ELF-1 (cell line): ENCODE measurements at regions not wholly inside any gene's neighbourhood (a gene's known extent, or its start where the extent isn't known, plus 50 kb on each side); places are given as distances from the start of the nearest gene placed in this dataset.
"Not testable (repeated sequence)": the region's sequence is repeated elsewhere in the genome, so short reads cannot be mapped to it uniquely, and the experiment has no call there.

ENCODE experiments used
- DNase-seq: peaks from one replicate; pipeline ENCODE4 v3.0.0-alpha.2; 2016; ENCODE audit warnings: low read depth, low spot score

DNA sequence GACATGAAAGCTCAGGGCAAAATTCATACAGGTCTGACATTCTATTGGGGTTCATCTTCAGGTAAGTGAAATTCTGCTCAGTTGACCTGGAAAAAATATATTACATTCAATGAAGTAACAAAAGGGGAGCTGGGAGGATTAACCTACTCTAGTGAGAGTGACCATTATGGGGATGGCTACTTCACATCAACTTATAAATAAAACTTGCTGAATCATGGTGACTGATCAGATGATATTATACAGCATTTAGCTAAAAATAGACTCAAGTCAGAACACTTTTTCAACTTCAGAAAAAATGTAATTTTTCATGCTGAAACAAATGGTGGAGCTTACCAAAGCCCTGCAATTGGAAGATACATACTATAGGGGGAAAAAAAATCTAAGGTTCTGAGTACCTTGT lies 800.2 kb downstream of the FSCB start:
- no peak for DNase-seq

DNA sequence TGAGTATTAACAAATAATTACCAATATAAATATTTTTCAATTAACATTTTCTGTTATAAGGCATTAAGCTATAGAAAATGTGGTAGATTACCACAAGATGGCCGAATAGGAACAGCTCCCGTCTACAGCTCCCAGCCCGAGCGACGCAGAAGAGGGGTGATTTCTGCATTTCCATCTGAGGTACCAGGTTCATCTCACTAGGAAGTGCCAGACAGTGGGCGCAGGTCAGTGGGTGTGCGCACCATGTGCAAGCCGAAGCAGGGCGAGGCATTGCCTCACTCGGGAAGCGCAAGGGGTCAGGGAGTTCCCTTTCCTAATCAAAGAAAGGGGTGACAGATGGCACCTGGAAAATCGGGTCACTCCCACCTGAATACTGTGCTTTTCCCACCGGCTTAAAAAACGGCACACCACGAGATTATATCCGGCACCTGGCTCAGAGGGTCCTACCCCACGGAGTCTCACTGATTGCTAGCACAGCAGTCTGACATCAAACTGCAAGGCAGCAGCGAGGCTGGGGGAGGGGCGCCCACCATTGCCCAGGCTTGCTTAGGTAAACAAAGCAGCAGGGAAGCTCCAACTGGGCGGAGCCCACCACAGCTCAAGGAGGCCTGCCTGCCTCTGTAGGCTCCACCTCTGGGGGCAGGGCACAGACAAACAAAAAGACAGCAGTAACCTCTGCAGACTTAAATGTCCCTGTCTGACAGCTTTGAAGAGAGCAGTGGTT lies 808.4 kb downstream of the FSCB start:
- DNase-seq, result peak; percentile 4

DNA sequence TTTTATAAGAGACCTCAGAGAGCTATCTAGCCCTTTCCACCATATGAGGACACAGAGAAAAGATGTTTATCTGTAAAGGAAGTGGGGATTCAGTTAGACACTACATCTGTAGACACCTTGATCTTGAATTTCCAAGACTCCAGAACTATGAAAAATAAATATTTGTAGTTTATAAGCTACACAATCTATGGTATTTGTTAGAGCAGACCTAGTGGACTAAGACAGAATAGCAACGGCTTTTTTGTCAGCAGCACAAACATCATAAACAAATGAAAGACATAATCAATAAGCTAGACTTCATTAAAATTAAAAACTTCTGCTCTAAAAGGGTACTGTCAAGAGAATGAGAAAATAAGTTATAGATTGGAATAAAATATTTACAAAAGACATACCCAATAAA lies 810.1 kb downstream of the FSCB start:
- no peak for DNase-seq

GRCh38 chr14:43692706-43693105 lies 814.4 kb downstream of the FSCB start:
- DNase-seq, result no peak

DNA sequence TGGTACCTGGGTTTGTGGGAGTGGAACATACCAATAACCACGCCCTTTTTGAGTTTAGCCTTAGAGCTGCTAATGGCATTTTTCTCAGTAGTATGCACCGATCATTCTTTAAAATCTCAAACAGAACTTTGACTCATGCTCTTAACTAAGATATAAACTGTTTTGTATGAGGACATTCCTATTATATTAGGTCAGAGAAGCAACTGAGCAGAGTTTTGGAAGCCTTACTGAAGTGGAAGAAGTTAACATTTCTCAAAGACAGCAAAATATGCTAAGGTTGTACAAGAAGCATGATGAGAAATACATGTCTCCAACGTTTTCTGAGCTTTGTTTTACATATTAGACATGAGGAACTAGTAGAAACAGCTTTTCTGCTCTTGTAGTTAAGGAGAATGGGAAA lies 819.2 kb downstream of the FSCB start:
- DNase-seq, result no peak

- no peak for DNase-seq
Observed at GRCh38 chr14:43677581-43677980, 829.5 kb downstream of the FSCB start.

GRCh38 chr14:43674273-43674672 lies 832.8 kb downstream of the FSCB start:
- no peak for DNase-seq

GRCh38 chr14:43671716-43672485 lies 835.2 kb downstream of the FSCB start:
- no peak for DNase-seq

GRCh38 chr14:43669355-43669754 lies 837.7 kb downstream of the FSCB start:
- no peak for DNase-seq

DNA sequence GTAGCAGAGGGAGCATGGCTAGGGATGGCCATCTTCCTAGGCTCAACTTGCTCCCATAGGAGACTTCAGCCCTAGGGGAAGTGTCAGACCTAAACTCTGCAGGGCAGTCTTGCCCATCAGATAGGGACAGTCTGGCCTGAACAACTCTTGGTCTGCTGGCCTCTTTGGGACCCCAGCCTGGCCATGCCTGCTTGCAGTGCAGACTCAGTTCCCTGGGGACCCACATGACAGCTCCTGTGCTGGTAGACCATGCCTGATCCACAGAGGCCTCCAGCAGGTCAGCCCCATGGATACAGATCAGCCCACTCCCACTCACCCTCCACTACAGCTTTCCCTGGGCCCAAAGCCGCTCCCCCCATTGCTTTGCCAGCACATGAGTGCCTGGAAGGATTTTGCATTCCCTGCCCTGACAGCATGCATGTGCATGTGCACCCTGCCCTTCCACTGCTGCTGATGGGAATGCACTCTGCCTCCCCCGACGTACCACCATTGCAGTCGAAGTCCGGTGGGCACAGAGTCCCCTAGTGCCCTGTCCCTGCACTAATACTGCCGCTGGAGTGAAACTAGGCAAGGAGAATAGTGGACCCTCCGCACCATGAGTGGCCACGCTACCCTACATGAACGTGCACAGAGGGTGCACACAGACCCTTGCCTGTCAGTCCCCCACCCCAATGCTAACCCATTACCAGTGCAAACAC lies 841.4 kb downstream of the FSCB start:
- DNase-seq, result no peak

- not testable (repeated sequence) for DNase-seq
Observed at GRCh38 chr14:43655194-43655593, 851.9 kb downstream of the FSCB start.

DNA sequence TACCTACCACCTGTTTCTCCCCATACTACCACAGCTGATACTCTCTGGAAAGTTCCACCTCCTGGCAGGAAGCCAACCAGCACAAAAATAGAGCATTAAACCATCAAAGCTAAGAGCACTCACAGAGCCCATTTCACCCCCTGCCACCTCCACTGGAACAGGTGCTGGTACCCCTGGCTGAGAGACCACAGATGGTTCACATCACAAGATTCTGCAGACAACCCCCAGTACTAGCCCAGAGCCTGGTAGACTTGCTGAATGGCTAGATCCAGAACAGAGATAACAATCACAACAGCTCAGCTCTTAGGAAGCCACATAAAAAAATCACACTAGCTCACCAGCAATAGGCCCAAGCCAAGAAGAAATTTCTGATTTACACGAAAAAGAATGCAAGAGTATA lies 855.2 kb downstream of the FSCB start:
- no peak for DNase-seq

- no peak for DNase-seq
Observed at GRCh38 chr14:43651185-43651787, 855.8 kb downstream of the FSCB start.

DNA sequence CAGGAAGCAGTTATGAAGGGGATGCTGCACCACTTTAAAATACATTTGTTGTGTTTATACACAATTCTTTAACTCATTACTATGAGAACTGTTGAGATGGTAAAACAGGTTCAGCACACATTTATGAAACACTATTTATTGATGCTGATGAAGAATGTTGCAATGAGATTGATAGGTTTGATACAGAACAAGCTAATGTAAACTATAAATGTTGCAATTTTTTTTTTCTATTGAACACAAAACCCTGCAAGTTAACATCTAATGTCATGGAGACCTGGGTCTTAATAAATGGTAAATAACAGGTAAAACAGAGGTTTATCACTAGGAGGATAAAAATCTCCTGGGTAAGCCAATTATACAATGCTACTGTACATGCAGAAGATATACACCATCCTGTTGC lies 857.6 kb downstream of the FSCB start:
- DNase-seq, result no peak

GRCh38 chr14:43647302-43647701 lies 859.8 kb downstream of the FSCB start:
- DNase-seq, result peak; percentile 4

DNA sequence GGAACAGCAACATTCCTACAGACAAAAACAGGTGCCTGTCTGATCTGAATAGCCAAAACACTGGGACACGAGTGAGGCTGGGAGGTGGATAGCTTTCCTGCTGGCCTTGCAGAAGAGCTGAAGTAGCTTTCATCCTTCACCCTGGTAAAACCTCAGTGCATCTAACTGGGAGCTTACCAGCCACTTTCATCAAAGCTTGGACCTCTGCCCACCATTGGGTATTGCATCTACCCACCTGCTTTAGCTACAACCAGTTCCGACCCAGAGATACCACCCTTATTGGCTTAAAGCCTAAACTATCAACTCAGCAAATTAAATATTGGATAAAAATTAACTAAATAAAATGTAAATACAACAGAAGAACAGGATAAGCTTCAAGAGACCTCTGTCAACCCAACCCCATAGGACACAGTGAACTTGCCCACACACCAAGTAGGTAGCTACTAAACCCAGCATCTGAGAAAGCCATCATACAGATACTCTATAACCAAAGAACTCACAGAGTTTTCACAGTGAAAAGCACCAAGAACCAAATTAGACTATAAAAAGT lies 866.3 kb downstream of the FSCB start:
- DNase-seq, result no peak

DNA sequence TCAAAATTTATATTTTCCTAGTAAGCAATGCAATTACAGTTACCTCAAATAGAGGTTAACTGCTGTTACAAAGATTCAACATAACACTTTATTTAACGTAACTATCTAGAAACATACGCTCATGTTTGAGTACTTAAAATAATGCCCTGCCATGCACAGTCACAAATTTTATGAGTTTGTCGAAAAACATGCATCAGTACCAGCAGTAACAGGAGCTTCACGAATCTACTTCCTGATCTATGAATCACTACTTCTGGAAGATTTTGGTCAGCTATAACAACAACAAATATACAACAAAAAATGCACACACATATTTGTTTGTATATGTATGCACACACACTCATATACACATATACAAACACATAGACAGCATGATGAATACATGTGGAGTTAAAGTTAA lies 881.8 kb downstream of the FSCB start:
- no peak for DNase-seq

DNA sequence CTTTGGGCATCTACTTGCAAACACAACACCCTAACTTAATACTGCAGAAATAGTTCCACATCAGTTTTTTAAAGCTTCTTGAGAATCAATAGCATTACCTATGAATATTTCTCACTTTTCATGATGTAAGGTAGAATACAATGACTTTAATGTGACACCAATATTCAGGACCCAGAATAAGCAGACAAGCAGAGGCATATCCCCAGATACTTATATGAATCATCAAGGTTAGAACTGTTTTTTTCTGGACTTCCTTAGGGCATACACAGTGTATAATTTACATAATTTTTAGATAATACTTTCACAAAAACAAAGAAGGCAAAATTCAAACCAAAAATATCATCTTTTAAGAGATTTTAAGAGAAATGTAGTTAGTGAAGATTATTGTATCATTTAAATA lies 885.8 kb downstream of the FSCB start:
- DNase-seq, result no peak

GRCh38 chr14:43595096-43595772 lies 911.8 kb downstream of the FSCB start:
- no peak for DNase-seq

GRCh38 chr14:43591776-43592175 lies 915.3 kb downstream of the FSCB start:
- DNase-seq, result no peak

- peak; percentile 42 for DNase-seq
Observed at GRCh38 chr14:43587183-43587582, 919.9 kb downstream of the FSCB start.
